ENCODE measurements at regions not wholly inside any gene's neighbourhood (a gene's known extent, or its start where the extent isn't known, plus 50 kb on each side); places are given as distances from the start of the nearest gene placed in this dataset.
"Not testable (repeated sequence)": the region's sequence is repeated elsewhere in the genome, so short reads cannot be mapped to it uniquely, and the experiment has no call there.

GRCh38 chr7:138196971-138197896 lies 121.0 kb downstream of the AKR1D1 start:
- Mint-ChIP-seq H3K27me3 (peaks cover 2% of the 10 kb centered on the region), H3K36me3 (ENCODE audit: low read depth) (no peaks in the 10 kb centered on the region), H3K4me1 (no peaks in the 10 kb centered on the region), H3K9me3 (no peaks in the 10 kb centered on the region), H3K4me3 (no peak overlapping the region), H3K27ac (no peak overlapping the region)
- DNase-seq: no peak
- CTCF ChIA-PET: interaction anchor here (0.5 to 1.2 kb wide), 2 partner anchors 9 to 38 kb away, joined by 3 to 6 read pairs; no protein-coding TSS in a partner anchor
- POLR2A ChIA-PET: no interaction called here

GRCh38 chr7:138204285-138204981 lies 128.2 kb downstream of the AKR1D1 start:
- no peak for DNase-seq
- no peak overlapping the region for H3K4me3 Mint-ChIP-seq
- no peaks in the 10 kb centered on the region for H3K27me3 Mint-ChIP-seq
- no peak overlapping the region for H3K27ac Mint-ChIP-seq
- ChIA-PET POLR2A (no interaction called here), CTCF (interaction anchor here (0.6 to 1.1 kb wide), 2 partner anchors 14 to 517 kb away, joined by 3 read pairs; no protein-coding TSS in a partner anchor)
- H3K9me3 Mint-ChIP-seq: no peaks in the 10 kb centered on the region
- H3K36me3 Mint-ChIP-seq (ENCODE audit: low read depth): no peaks in the 10 kb centered on the region
- no peaks in the 10 kb centered on the region for H3K4me1 Mint-ChIP-seq

GRCh38 chr7:138204982-138205298 lies 128.7 kb downstream of the AKR1D1 start:
- CTCF ChIA-PET: no interaction called here
- H3K4me1 Mint-ChIP-seq: no peaks in the 10 kb centered on the region
- H3K9me3 Mint-ChIP-seq: no peaks in the 10 kb centered on the region
- H3K36me3 Mint-ChIP-seq (ENCODE audit: low read depth): no peaks in the 10 kb centered on the region
- DNase-seq: no peak
- H3K27me3 Mint-ChIP-seq: no peaks in the 10 kb centered on the region
- POLR2A ChIA-PET: no interaction called here
- H3K27ac Mint-ChIP-seq: no peak overlapping the region
- no peak overlapping the region for H3K4me3 Mint-ChIP-seq

GRCh38 chr7:138205614-138206150 lies 129.4 kb downstream of the AKR1D1 start:
- no peaks in the 10 kb centered on the region for H3K9me3 Mint-ChIP-seq
- no peaks in the 10 kb centered on the region for H3K27me3 Mint-ChIP-seq
- ChIA-PET CTCF (no interaction called here), POLR2A (no interaction called here)
- DNase-seq: no peak
- no peak overlapping the region for H3K27ac Mint-ChIP-seq
- no peaks in the 10 kb centered on the region for H3K4me1 Mint-ChIP-seq
- H3K4me3 Mint-ChIP-seq: no peak overlapping the region
- no peaks in the 10 kb centered on the region for H3K36me3 Mint-ChIP-seq (ENCODE audit: low read depth)

GRCh38 chr7:138207555-138207971 lies 131.3 kb downstream of the AKR1D1 start:
- Mint-ChIP-seq H3K9me3 (no peaks in the 10 kb centered on the region), H3K27me3 (no peaks in the 10 kb centered on the region), H3K36me3 (ENCODE audit: low read depth) (no peaks in the 10 kb centered on the region), H3K4me1 (no peaks in the 10 kb centered on the region), H3K27ac (no peak overlapping the region), H3K4me3 (no peak overlapping the region)
- ChIA-PET CTCF (no interaction called here), POLR2A (no interaction called here)
- DNase-seq: no peak

- no peak overlapping the region for H3K4me3 Mint-ChIP-seq
- DNase-seq: no peak
- no peaks in the 10 kb centered on the region for H3K4me1 Mint-ChIP-seq
- no peak overlapping the region for H3K27ac Mint-ChIP-seq
- H3K27me3 Mint-ChIP-seq: no peaks in the 10 kb centered on the region
- H3K36me3 Mint-ChIP-seq (ENCODE audit: low read depth): no peaks in the 10 kb centered on the region
- ChIA-PET POLR2A (no interaction called here), CTCF (no interaction called here)
- H3K9me3 Mint-ChIP-seq: no peaks in the 10 kb centered on the region
Measured at GRCh38 chr7:138208142-138208570, 131.9 kb downstream of the AKR1D1 start.

- DNase-seq: no peak
- H3K36me3 Mint-ChIP-seq (ENCODE audit: low read depth): no peaks in the 10 kb centered on the region
- no peaks in the 10 kb centered on the region for H3K4me1 Mint-ChIP-seq
- no peaks in the 10 kb centered on the region for H3K27me3 Mint-ChIP-seq
- H3K27ac Mint-ChIP-seq: no peak overlapping the region
- H3K9me3 Mint-ChIP-seq: no peaks in the 10 kb centered on the region
- ChIA-PET CTCF (no interaction called here), POLR2A (no interaction called here)
- no peak overlapping the region for H3K4me3 Mint-ChIP-seq
Measured at GRCh38 chr7:138208864-138209263, 132.6 kb downstream of the AKR1D1 start.

GRCh38 chr7:138212314-138212713 lies 136.1 kb downstream of the AKR1D1 start:
- peaks cover 4% of the 10 kb centered on the region for H3K9me3 Mint-ChIP-seq
- no peak for DNase-seq
- ChIA-PET CTCF (interaction anchor here (0.7 kb wide), 1 partner anchor 13 kb away, joined by 3 read pairs; no protein-coding TSS in a partner anchor), POLR2A (no interaction called here)
- H3K27me3 Mint-ChIP-seq: no peaks in the 10 kb centered on the region
- no peak overlapping the region for H3K27ac Mint-ChIP-seq
- H3K4me3 Mint-ChIP-seq: no peak overlapping the region
- no peaks in the 10 kb centered on the region for H3K4me1 Mint-ChIP-seq
- no peaks in the 10 kb centered on the region for H3K36me3 Mint-ChIP-seq (ENCODE audit: low read depth)

- Mint-ChIP-seq H3K9me3 (peaks cover 12% of the 10 kb centered on the region), H3K27me3 (peaks cover 2% of the 10 kb centered on the region), H3K36me3 (ENCODE audit: low read depth) (no peaks in the 10 kb centered on the region), H3K4me1 (no peaks in the 10 kb centered on the region), H3K4me3 (no peak overlapping the region), H3K27ac (no peak overlapping the region)
- POLR2A ChIA-PET: no interaction called here
- DNase-seq: no peak
- CTCF ChIA-PET: no interaction called here
Measured at GRCh38 chr7:138214926-138215325, 138.7 kb downstream of the AKR1D1 start.

- H3K36me3 Mint-ChIP-seq (ENCODE audit: low read depth); H3K27ac Mint-ChIP-seq; POLR2A ChIA-PET; H3K4me1 Mint-ChIP-seq; DNase-seq; H3K27me3 Mint-ChIP-seq; CTCF ChIA-PET; H3K4me3 Mint-ChIP-seq: not testable (repeated sequence)
- H3K9me3 Mint-ChIP-seq: peaks cover 16% of the 10 kb centered on the region
Measured at GRCh38 chr7:138220321-138220720, 144.1 kb downstream of the AKR1D1 start.

- H3K27ac Mint-ChIP-seq; H3K27me3 Mint-ChIP-seq; H3K4me1 Mint-ChIP-seq; DNase-seq; POLR2A ChIA-PET; H3K4me3 Mint-ChIP-seq; H3K36me3 Mint-ChIP-seq (ENCODE audit: low read depth); CTCF ChIA-PET: not testable (repeated sequence)
- H3K9me3 Mint-ChIP-seq: peaks cover 16% of the 10 kb centered on the region
Measured at GRCh38 chr7:138221388-138221787, 145.1 kb downstream of the AKR1D1 start.

GRCh38 chr7:138223402-138223879 lies 147.2 kb downstream of the AKR1D1 start:
- Mint-ChIP-seq H3K4me1 (no peaks in the 10 kb centered on the region), H3K27ac (no peak overlapping the region), H3K9me3 (peaks cover 12% of the 10 kb centered on the region), H3K36me3 (ENCODE audit: low read depth) (no peaks in the 10 kb centered on the region), H3K4me3 (no peak overlapping the region), H3K27me3 (peaks cover 2% of the 10 kb centered on the region)
- CTCF ChIA-PET: no interaction called here
- DNase-seq: no peak
- POLR2A ChIA-PET: no interaction called here

- POLR2A ChIA-PET: no interaction called here
- Mint-ChIP-seq H3K9me3 (no peaks in the 10 kb centered on the region), H3K27ac (no peak overlapping the region)
Measured at GRCh38 chr7:138226001-138226476, 149.8 kb downstream of the AKR1D1 start.

More at GRCh38 chr7:138226001-138226476, 149.8 kb downstream of the AKR1D1 start:
- Mint-ChIP-seq H3K4me3 (no peak overlapping the region), H3K4me1 (no peaks in the 10 kb centered on the region), H3K36me3 (ENCODE audit: low read depth) (no peaks in the 10 kb centered on the region), H3K27me3 (no peaks in the 10 kb centered on the region)
- no peak for DNase-seq
- CTCF ChIA-PET: no interaction called here

Measured in activated CD4-positive, alpha-beta T cell treated with anti-CD3 and anti-CD28 coated beads, Interleukin-2, amount 10 ng/mL, durations not matched to agents 7 days and 5 days (primary cell).